GM12892 (cell line): ENCODE measurements at regions not wholly inside any gene's neighbourhood (a gene's known extent, or its start where the extent isn't known, plus 50 kb on each side); places are given as distances from the start of the nearest gene placed in this dataset.
"Not testable (repeated sequence)": the region's sequence is repeated elsewhere in the genome, so short reads cannot be mapped to it uniquely, and the experiment has no call there.

ENCODE experiments used
- POLR2A ChIP-seq: IDR thresholded peaks from 2 replicates; pipeline ENCODE4 v1.6.1; 2011; ENCODE audit warnings: low read depth, low read length, control low read depth
- POLR2AphosphoS5 ChIP-seq: IDR thresholded peaks from 2 replicates; pipeline ENCODE4 v1.6.1; 2011; ENCODE audit warnings: low read depth, low read length, control low read depth

- not testable (repeated sequence) for TF ChIP-seq POLR2A, POLR2AphosphoS5
Observed at GRCh38 chr11:24185535-24185934, 311.3 kb upstream of the LUZP2 start.
